Uterus (tissue), 2 donors: ENCODE measurements at regions not wholly inside any gene's neighbourhood (a gene's known extent, or its start where the extent isn't known, plus 50 kb on each side); places are given as distances from the start of the nearest gene placed in this dataset.

ENCODE experiments used
- POLR2A ChIP-seq, 2 donors: fragments of 450-650 bp; IDR thresholded peaks; one replicate each; pipeline ENCODE4 v1.6.1; 2016; ENCODE audit warnings: antibody characterized with exemption in 2 of 2, mild to moderate bottlenecking in 1 of 2, moderate library complexity in 1 of 2
- TF ChIP-seq, protein P1 (sequence below), 4 experiments: fragments of 200-600 bp in 2 of 4; fragments of 450-650 bp in 2 of 4; sonication (generic) in 2 of 4; IDR thresholded peaks; one replicate each; pipeline ENCODE4 v1.5.1; 2016 to 2019; ENCODE audit warnings: antibody characterized with exemption in 4 of 4, mild to moderate bottlenecking in 2 of 4, moderate library complexity in 1 of 4

DNA sequence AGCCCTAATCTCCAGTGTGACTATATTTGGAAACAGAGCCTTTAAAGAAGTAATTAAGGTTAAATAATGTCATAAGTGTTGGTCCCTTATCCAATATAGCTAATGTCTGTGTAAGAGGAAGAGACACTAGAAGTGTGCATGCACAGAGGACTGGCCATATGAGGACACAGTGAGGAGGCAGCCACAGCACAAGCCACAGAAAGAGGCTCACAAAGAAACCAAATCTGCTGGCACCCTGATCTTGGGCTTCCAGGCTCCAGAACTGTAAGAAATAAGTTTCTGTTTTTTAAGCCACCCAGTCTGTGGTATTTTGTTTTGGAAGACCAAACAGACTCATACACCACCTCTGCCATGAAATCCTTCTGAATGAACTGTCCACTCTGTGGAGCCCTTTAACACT is 186.4 kb upstream of the SLC39A10 start:
- TF ChIP-seq, protein P1, sequence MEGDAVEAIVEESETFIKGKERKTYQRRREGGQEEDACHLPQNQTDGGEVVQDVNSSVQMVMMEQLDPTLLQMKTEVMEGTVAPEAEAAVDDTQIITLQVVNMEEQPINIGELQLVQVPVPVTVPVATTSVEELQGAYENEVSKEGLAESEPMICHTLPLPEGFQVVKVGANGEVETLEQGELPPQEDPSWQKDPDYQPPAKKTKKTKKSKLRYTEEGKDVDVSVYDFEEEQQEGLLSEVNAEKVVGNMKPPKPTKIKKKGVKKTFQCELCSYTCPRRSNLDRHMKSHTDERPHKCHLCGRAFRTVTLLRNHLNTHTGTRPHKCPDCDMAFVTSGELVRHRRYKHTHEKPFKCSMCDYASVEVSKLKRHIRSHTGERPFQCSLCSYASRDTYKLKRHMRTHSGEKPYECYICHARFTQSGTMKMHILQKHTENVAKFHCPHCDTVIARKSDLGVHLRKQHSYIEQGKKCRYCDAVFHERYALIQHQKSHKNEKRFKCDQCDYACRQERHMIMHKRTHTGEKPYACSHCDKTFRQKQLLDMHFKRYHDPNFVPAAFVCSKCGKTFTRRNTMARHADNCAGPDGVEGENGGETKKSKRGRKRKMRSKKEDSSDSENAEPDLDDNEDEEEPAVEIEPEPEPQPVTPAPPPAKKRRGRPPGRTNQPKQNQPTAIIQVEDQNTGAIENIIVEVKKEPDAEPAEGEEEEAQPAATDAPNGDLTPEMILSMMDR (IDR thresholded peaks at IDR 0.05): no peak
- no peak for TF ChIP-seq POLR2A (IDR thresholded peaks at IDR 0.05)
